GM13976 (cell line): ENCODE measurements at regions not wholly inside any gene's neighbourhood (a gene's known extent, or its start where the extent isn't known, plus 50 kb on each side); places are given as distances from the start of the nearest gene placed in this dataset.

Source experiments
- DNase-seq: peaks from one replicate; pipeline ENCODE4 v3.0.0; 2012; ENCODE audit warnings: low spot score
- CTCF ChIP-seq: IDR thresholded peaks from 2 replicates; pipeline ENCODE4 v1.5.1; 2012; ENCODE audit warnings: borderline replicate concordance, mild to moderate bottlenecking; ENCODE audit not compliant: insufficient read depth; ENCODE audit errors: extremely low read depth, missing control alignments, control extremely low read depth
- in situ Hi-C: fragments of 300-500 bp; cut with MboI; formaldehyde crosslinking; loops from one replicate; pipeline ENCODE4 v1.12.0; 2022; ENCODE audit warnings: low sequenced_read_pairs, mixed read lengths, inconsistent platforms; ENCODE audit not compliant: unreplicated experiment

GRCh38 chr6:113447088-113447831 lies 409.9 kb upstream of the MARCKS start:
- DNase-seq = no peak
- in situ Hi-C loops = no loop called here
- no peak for TF ChIP-seq CTCF

GRCh38 chr6:113449051-113449450 lies 408.1 kb upstream of the MARCKS start:
- DNase-seq = no peak
- TF ChIP-seq CTCF = no peak
- in situ Hi-C loops = no loop called here

- no peak for TF ChIP-seq CTCF
- no peak for DNase-seq
- in situ Hi-C loops = no loop called here
Observed at GRCh38 chr6:113450061-113450465, 407.1 kb upstream of the MARCKS start.

GRCh38 chr6:113451049-113451448 lies 406.1 kb upstream of the MARCKS start:
- TF ChIP-seq CTCF = no peak
- DNase-seq = no peak
- in situ Hi-C loops = no loop called here

- DNase-seq = no peak
- in situ Hi-C loops = no loop called here
- TF ChIP-seq CTCF = no peak
Observed at GRCh38 chr6:113457198-113457597, 399.9 kb upstream of the MARCKS start.

- in situ Hi-C loops = no loop called here
- DNase-seq = no peak
- no peak for TF ChIP-seq CTCF
Observed at GRCh38 chr6:113457751-113458150, 399.4 kb upstream of the MARCKS start.

GRCh38 chr6:113458368-113459010 lies 398.7 kb upstream of the MARCKS start:
- no peak for TF ChIP-seq CTCF
- in situ Hi-C loops = no loop called here
- DNase-seq = no peak
